ENCODE measurements at regions not wholly inside any gene's neighbourhood (a gene's known extent, or its start where the extent isn't known, plus 50 kb on each side); places are given as distances from the start of the nearest gene placed in this dataset.

GRCh38 chr4:128600410-128600809 lies 209.1 kb upstream of the JADE1 start:
- no peak for DNase-seq

- no peak for DNase-seq
Measured at GRCh38 chr4:128597500-128597899, 212.0 kb upstream of the JADE1 start.

GRCh38 chr4:128596853-128597252 lies 212.6 kb upstream of the JADE1 start:
- DNase-seq: no peak

- DNase-seq: no peak
Measured at GRCh38 chr4:128596115-128596514, 213.4 kb upstream of the JADE1 start.

- no peak for DNase-seq
Measured at GRCh38 chr4:128591482-128591881, 218.0 kb upstream of the JADE1 start.

GRCh38 chr4:128590773-128591172 lies 218.7 kb upstream of the JADE1 start:
- DNase-seq: no peak

GRCh38 chr4:128590034-128590740 lies 219.3 kb upstream of the JADE1 start:
- no peak for DNase-seq

GRCh38 chr4:128589384-128589965 lies 220.0 kb upstream of the JADE1 start:
- no peak for DNase-seq

GRCh38 chr4:128587382-128587781 lies 222.1 kb upstream of the JADE1 start:
- DNase-seq: no peak

- no peak for DNase-seq
Measured at GRCh38 chr4:128583753-128584712, 225.5 kb upstream of the JADE1 start.

GRCh38 chr4:128582427-128582870 lies 227.1 kb upstream of the JADE1 start:
- no peak for DNase-seq

GRCh38 chr4:128579154-128579853 lies 230.2 kb upstream of the JADE1 start:
- no peak for DNase-seq

GRCh38 chr4:128574706-128575105 lies 234.8 kb upstream of the JADE1 start:
- DNase-seq: peak; percentile 67

GRCh38 chr4:128573781-128574508 lies 235.6 kb upstream of the JADE1 start:
- DNase-seq: no peak

GRCh38 chr4:128572778-128573241 lies 236.7 kb upstream of the JADE1 start:
- no peak for DNase-seq

GRCh38 chr4:128571747-128572146 lies 237.8 kb upstream of the JADE1 start:
- no peak for DNase-seq

- no peak for DNase-seq
Measured at GRCh38 chr4:128570387-128570975, 239.0 kb upstream of the JADE1 start.

- DNase-seq: no peak
Measured at GRCh38 chr4:128566693-128567092, 242.8 kb upstream of the JADE1 start.

- DNase-seq: no peak
Measured at GRCh38 chr4:128565565-128566186, 243.8 kb upstream of the JADE1 start.

- DNase-seq: no peak
Measured at GRCh38 chr4:128565054-128565453, 244.4 kb upstream of the JADE1 start.

- DNase-seq: no peak
Measured at GRCh38 chr4:128564081-128564630, 245.3 kb upstream of the JADE1 start.
